Large intestine (tissue), 3 donors: ENCODE measurements at regions not wholly inside any gene's neighbourhood (a gene's known extent, or its start where the extent isn't known, plus 50 kb on each side); places are given as distances from the start of the nearest gene placed in this dataset.

ENCODE experiments used
- DNase-seq, 2 donors: peaks; one replicate each; pipeline versions ENCODE4 v3.0.0 to v3.0.0-alpha.2; 2013
- H3K27ac ChIP-seq: one replicate; pipeline ENCODE4 v1.5.1; 2013; ENCODE audit warnings: low read length
- H3K27me3 ChIP-seq: 2 replicates; pipeline ENCODE4 v1.6.1; 2013; ENCODE audit warnings: low read length; ENCODE audit not compliant: control insufficient read depth, insufficient read depth
- H3K36me3 ChIP-seq: 2 replicates; pipeline ENCODE4 v1.6.1; 2013; ENCODE audit warnings: low read length; ENCODE audit not compliant: control insufficient read depth, insufficient read depth
- H3K4me1 ChIP-seq: one replicate; pipeline ENCODE4 v1.6.1; 2013; ENCODE audit warnings: low read length; ENCODE audit not compliant: control insufficient read depth, insufficient read depth
- H3K4me3 ChIP-seq: one replicate; pipeline ENCODE4 v1.5.1; 2013; ENCODE audit warnings: low read length
- H3K9me3 ChIP-seq: one replicate; pipeline ENCODE4 v1.6.1; 2013; ENCODE audit warnings: mild to moderate bottlenecking, low read depth, low read length, moderate library complexity; ENCODE audit not compliant: control insufficient read depth
- WGBS: methylation state at CpG from one replicate; pipeline ENCODE4 v1.1.5; 2013; ENCODE audit warnings: low lambda C conversion rate; ENCODE audit not compliant: insufficient coverage; 5-methylcytosine and 5-hydroxymethylcytosine counted together

- no peak overlapping the region for H3K4me3 ChIP-seq
- no peaks in the 10 kb centered on the region for H3K4me1 ChIP-seq
- no peak for DNase-seq
- peaks cover 16% of the 10 kb centered on the region for H3K27me3 ChIP-seq
- H3K36me3 ChIP-seq: no peaks in the 10 kb centered on the region
- no peak overlapping the region for H3K27ac ChIP-seq
- H3K9me3 ChIP-seq: no peaks in the 10 kb centered on the region
- 73% methylated on average over 3 of the region's 5 CpGs for WGBS
These were observed 385.9 kb downstream of the MIAT start for GRCh38 chr22:27043262-27043661.

DNA sequence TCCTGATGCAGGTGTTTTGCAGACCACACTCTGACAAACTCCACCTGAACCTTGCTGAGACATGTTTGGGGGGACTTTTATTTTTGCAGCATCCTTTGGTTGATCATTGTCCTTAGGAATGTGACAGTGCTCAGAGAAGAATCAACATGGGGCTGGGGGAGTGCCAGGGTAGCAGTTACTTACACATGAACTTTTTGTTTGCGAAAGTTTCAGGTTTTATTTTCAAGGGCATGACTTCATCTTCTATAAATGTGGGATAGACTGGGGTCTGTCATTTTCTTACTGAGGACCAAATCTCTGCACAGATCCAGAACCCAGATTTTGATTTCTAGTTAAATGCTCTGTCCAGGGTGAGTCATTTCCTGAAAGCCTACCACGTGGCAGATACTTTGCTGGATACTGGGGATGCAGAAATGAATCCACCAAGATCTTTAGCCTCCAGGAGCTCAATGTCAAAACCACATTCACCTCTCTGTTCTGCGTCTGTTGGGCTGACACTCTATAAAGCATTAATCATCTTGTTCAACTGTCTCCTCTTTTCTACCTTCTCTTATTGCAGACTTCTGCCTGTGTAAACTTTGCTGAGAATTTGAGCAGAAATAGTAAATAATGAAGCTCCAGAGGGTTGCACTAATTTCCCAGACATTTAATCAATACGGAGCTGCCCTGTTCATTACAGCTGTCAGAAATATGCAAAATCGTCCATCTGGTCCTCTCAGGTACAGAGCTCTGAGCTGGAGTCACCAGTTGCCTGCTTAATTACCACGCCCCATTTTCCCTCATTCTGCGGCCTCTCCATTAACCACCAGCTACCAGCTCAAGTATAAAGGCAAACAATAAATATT, 387.9 kb downstream of the MIAT start:
- H3K4me3 ChIP-seq: no peak overlapping the region
- H3K27ac ChIP-seq: no peak overlapping the region
- H3K27me3 ChIP-seq: peaks cover 16% of the 10 kb centered on the region
- H3K36me3 ChIP-seq: no peaks in the 10 kb centered on the region
- no peak for DNase-seq
- H3K4me1 ChIP-seq: no peaks in the 10 kb centered on the region
- no CpG with 5 or more reads among the region's 7 CpGs for WGBS
- H3K9me3 ChIP-seq: no peaks in the 10 kb centered on the region

GRCh38 chr22:27046086-27046485, 388.7 kb downstream of the MIAT start:
- Histone ChIP-seq H3K4me3 (no peak overlapping the region), H3K27ac (no peak overlapping the region), H3K9me3 (no peaks in the 10 kb centered on the region), H3K36me3 (no peaks in the 10 kb centered on the region), H3K27me3 (peaks cover 13% of the 10 kb centered on the region), H3K4me1 (no peaks in the 10 kb centered on the region)
- DNase-seq: no peak
- no CpG with 5 or more reads among the region's 1 CpG for WGBS

DNA sequence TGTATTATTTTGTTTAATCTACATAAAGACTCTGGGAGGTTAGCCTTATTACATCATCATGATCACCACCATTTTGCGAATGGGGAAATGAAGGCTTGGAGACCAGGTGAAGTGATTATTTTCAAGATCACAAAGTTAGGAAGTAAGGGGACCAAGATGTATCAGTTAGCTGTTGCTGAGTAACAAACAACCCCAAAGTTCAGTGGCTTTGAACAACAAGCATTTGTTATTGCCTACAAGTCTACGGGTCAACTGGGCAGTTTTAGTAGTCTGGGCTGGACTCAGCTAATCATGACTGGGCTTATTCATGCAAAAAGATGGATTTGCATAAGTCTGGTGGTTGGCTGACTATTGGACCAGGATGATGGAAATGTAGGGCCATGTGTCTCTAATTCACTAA, 389.2 kb downstream of the MIAT start:
- Histone ChIP-seq H3K27ac (no peak overlapping the region), H3K9me3 (no peaks in the 10 kb centered on the region), H3K4me3 (no peak overlapping the region), H3K27me3 (peaks cover 13% of the 10 kb centered on the region), H3K4me1 (no peaks in the 10 kb centered on the region), H3K36me3 (no peaks in the 10 kb centered on the region)
- WGBS: no CpG with 5 or more reads among the region's 2 CpGs
- DNase-seq: no peak

- H3K4me3 ChIP-seq: no peak overlapping the region
- no peaks in the 10 kb centered on the region for H3K36me3 ChIP-seq
- H3K4me1 ChIP-seq: no peaks in the 10 kb centered on the region
- H3K27me3 ChIP-seq: peaks cover 5% of the 10 kb centered on the region
- no peaks in the 10 kb centered on the region for H3K9me3 ChIP-seq
- DNase-seq: no peak
- H3K27ac ChIP-seq: no peak overlapping the region
- WGBS: 100% methylated on average over 1 of the region's 4 CpGs
These were observed 393.4 kb downstream of the MIAT start for GRCh38 chr22:27050771-27051170.

DNA sequence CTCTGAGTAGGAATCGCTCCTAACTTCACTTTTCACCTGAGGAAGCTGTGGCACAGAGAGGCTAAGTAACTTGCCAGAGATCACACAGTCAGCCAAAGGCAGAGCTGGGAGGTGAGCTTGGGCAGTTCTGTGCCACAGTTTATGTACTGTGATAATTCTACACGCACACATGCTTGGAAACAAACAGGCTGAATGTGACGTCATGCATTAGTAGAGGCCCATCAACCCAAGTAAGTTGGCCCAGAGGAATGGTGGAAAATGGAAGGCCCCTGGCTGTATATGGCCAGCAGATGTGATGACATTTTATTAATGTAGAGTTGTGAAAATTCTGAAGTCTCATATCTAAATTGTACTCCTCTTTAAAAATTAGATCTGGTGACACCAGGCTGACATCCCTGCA, 394.0 kb downstream of the MIAT start:
- H3K9me3 ChIP-seq: no peaks in the 10 kb centered on the region
- H3K4me3 ChIP-seq: no peak overlapping the region
- H3K36me3 ChIP-seq: no peaks in the 10 kb centered on the region
- WGBS: no CpG with 5 or more reads among the region's 3 CpGs
- H3K4me1 ChIP-seq: no peaks in the 10 kb centered on the region
- H3K27ac ChIP-seq: no peak overlapping the region
- DNase-seq: no peak
- peaks cover 1% of the 10 kb centered on the region for H3K27me3 ChIP-seq

DNA sequence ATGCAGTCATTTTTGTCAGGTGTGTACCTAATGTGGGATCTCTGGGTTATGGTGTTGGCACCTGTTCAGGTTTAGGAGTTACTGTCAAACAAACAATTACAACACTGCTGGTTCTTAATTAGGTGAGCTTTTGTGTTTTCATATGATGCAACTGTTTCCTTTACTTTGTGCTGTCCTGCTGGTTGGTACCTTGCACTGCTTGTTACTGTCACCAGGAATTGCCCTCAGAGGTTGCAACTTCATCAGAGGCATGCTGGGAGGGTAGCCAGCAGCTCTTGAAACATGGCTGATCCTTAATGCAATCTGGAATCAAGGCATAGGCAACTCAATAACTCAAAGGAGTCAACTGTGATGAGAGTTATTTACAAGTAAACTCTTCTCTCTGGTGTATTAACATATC, 400.3 kb downstream of the MIAT start:
- no peaks in the 10 kb centered on the region for H3K4me1 ChIP-seq
- no peaks in the 10 kb centered on the region for H3K9me3 ChIP-seq
- H3K27ac ChIP-seq: no peak overlapping the region
- H3K36me3 ChIP-seq: no peaks in the 10 kb centered on the region
- no peak overlapping the region for H3K4me3 ChIP-seq
- peaks cover 3% of the 10 kb centered on the region for H3K27me3 ChIP-seq
- DNase-seq: no peak

- H3K4me1 ChIP-seq: no peaks in the 10 kb centered on the region
- H3K36me3 ChIP-seq: no peaks in the 10 kb centered on the region
- no peak for DNase-seq
- WGBS: no CpG with 5 or more reads among the region's 15 CpGs
- no peak overlapping the region for H3K4me3 ChIP-seq
- H3K27me3 ChIP-seq: peaks cover 18% of the 10 kb centered on the region
- no peaks in the 10 kb centered on the region for H3K9me3 ChIP-seq
- no peak overlapping the region for H3K27ac ChIP-seq
These were observed 402.8 kb downstream of the MIAT start for GRCh38 chr22:27060190-27060589.

DNA sequence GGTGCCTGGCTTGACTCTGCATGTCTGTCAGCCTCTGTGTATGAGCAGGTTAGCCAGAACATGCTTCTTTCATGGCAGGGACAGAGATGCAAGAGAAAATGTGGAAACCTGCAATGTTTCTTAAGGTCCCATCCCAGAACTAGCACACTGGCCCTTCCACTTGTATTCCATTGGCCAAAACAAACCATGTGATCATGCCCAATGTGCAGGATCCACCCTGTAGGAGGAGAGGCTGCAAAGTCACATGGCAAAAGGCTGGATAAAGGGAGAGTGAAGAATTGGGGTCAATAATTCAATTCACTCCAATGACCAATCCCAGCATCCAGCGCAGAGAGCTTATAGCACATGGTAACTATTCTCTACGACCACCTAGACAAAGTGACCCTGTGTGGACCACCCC, 405.5 kb downstream of the MIAT start:
- Histone ChIP-seq H3K9me3 (no peaks in the 10 kb centered on the region), H3K36me3 (no peaks in the 10 kb centered on the region), H3K4me3 (no peak overlapping the region), H3K4me1 (no peaks in the 10 kb centered on the region), H3K27me3 (peaks cover 28% of the 10 kb centered on the region), H3K27ac (no peak overlapping the region)
- DNase-seq: no peak
- no CpG with 5 or more reads among the region's 2 CpGs for WGBS

- Histone ChIP-seq H3K4me3 (no peak overlapping the region), H3K27me3 (peaks cover 28% of the 10 kb centered on the region), H3K36me3 (no peaks in the 10 kb centered on the region), H3K9me3 (no peaks in the 10 kb centered on the region), H3K27ac (no peak overlapping the region), H3K4me1 (no peaks in the 10 kb centered on the region)
- no peak for DNase-seq
- no CpG with 5 or more reads among the region's 5 CpGs for WGBS
These were observed 406.0 kb downstream of the MIAT start for GRCh38 chr22:27063406-27063805.

GRCh38 chr22:27063841-27064240, 406.5 kb downstream of the MIAT start:
- peaks cover 28% of the 10 kb centered on the region for H3K27me3 ChIP-seq
- H3K9me3 ChIP-seq: no peaks in the 10 kb centered on the region
- H3K36me3 ChIP-seq: no peaks in the 10 kb centered on the region
- WGBS: no CpG with 5 or more reads among the region's 2 CpGs
- DNase-seq: no peak
- no peak overlapping the region for H3K4me3 ChIP-seq
- no peaks in the 10 kb centered on the region for H3K4me1 ChIP-seq
- H3K27ac ChIP-seq: no peak overlapping the region
